Choroid plexus epithelial cell (primary cell): ENCODE measurements at regions not wholly inside any gene's neighbourhood (a gene's known extent, or its start where the extent isn't known, plus 50 kb on each side); places are given as distances from the start of the nearest gene placed in this dataset.
A peak's percentile ranks its signal among the peaks of the same experiment; 100 is the strongest.
"Not testable (repeated sequence)": the region's sequence is repeated elsewhere in the genome, so short reads cannot be mapped to it uniquely, and the experiment has no call there.

ENCODE experiments used
- DNase-seq: peaks from one replicate; pipeline ENCODE4 v3.0.0-alpha.2; 2010; ENCODE audit warnings: low read depth
- H3K4me3 ChIP-seq: 2 replicates; pipeline ENCODE4 v1.5.1; 2011; ENCODE audit warnings: low read depth, mild to moderate bottlenecking, control low read depth, low read length, moderate library complexity
- TF ChIP-seq, protein P1 (sequence below): conservative IDR thresholded peaks from 2 replicates; pipeline ENCODE4 v1.5.1; 2011; ENCODE audit warnings: low read depth, mild to moderate bottlenecking, control low read depth, inconsistent platforms, low read length, moderate library complexity

DNA sequence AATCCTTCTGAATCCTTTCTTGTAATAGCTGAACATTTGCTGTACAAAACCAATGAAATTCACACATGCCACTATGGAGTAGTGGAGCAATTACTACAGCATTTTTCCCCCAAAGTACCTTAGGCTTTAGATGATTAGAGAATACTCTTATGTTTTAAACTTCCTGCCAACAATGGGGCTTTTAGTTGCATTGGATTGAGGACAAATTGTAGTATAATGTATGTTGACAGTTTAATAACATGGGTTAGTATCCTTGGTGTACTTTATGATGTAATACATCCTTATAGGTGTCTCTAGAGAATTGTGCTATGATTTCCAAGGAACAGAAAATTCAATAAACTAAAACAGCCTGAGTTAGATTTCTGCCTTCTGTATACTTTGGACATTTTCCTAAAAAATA, 422.7 kb upstream of the GRAMD2B start:
- TF ChIP-seq, protein P1, sequence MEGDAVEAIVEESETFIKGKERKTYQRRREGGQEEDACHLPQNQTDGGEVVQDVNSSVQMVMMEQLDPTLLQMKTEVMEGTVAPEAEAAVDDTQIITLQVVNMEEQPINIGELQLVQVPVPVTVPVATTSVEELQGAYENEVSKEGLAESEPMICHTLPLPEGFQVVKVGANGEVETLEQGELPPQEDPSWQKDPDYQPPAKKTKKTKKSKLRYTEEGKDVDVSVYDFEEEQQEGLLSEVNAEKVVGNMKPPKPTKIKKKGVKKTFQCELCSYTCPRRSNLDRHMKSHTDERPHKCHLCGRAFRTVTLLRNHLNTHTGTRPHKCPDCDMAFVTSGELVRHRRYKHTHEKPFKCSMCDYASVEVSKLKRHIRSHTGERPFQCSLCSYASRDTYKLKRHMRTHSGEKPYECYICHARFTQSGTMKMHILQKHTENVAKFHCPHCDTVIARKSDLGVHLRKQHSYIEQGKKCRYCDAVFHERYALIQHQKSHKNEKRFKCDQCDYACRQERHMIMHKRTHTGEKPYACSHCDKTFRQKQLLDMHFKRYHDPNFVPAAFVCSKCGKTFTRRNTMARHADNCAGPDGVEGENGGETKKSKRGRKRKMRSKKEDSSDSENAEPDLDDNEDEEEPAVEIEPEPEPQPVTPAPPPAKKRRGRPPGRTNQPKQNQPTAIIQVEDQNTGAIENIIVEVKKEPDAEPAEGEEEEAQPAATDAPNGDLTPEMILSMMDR, result no peak
- no peak overlapping the region for H3K4me3 ChIP-seq
- DNase-seq, result no peak

DNA sequence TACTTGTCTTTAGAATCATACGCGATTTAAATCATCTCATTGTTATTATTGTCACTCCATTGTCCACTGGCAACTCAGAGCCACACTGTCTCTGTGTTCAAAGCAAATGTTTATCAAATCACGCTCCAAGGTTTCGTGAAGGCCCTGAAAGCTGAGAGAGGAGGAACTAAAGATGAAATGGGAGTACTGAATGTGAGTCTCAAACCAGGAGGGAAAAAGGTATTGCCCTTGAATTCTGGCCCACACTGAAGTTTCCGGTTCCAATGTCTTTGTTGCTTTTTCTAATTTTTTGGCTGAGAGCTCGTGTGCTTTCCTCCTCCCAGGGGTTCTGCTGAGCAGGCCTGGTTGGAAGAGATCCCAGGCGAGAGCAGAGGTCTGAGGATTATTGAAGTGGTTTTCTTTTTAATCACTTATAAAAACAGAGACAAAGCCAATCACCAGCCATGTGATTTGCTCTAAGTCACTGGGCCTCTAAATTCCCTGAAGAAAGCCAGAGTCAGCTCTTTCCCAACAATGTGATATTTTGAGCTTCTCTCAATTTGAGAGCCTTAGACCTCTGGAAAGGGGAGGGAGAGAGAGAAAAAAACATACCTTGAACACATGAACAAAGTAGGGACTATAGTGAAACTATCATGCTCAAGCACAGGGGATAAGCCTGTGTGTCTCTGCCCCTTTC, 420.8 kb upstream of the GRAMD2B start:
- no peak overlapping the region for H3K4me3 ChIP-seq
- peak; percentile 98 for DNase-seq
- TF ChIP-seq, protein P1, result no peak

DNA sequence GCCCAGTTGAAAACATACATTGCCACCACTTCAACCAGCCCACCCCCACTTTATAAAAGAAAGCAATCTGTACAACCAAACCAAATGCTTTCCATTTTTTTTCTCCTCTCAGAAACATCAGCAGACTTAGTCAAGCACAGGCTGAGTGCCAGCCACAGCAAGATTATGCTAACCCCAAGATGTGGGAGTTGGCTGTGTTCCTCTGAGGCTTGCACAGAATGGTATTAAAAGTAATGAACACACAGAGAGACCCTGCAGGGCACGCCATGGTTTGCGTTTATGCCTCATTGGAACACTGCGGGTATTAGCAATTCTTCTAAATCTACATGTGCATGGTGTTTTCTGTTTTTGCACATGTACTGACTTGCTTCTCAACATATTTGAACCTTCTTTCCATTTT, 419.9 kb upstream of the GRAMD2B start:
- no peak overlapping the region for H3K4me3 ChIP-seq
- DNase-seq, result peak; percentile 96
- TF ChIP-seq, protein P1, result no peak

DNA sequence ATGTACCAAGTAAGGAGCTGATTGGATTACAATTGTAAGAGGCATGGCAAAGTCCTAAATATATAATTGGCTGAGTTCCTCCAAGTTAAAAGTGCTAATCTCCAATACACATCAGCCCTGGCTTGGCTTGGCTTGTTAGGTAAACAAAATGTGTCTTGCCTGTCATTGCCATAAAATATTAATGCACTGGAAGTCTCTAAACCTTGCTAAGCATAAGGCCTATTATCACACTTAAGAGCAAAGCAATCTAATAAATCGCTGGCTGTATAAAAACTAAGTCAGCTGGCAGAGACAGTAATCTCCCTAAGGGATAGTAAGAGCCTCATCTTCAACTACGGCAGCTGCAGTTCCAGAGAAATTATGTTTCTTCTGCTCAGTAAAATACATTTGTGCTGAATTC, 418.6 kb upstream of the GRAMD2B start:
- TF ChIP-seq, protein P1, result no peak
- no peak overlapping the region for H3K4me3 ChIP-seq
- no peak for DNase-seq

DNA sequence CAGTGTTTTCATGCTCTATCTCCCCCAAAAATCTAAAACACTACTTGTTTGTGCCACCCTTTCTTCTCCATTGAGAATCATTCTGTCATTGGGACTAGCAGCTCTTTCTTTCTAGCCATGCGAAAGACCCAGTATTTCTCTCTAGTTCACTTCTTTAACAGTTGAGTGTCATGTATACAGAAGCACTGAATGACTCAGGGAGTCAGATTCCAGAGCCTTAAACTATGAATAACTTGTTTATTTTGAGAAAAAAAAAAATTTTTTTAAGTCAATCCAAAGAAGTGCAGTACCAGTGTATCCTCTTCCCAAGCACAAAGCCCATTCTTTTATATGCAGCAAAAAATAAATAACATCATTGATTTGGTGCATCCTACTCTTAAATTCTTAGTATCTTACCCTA, 415.4 kb upstream of the GRAMD2B start:
- TF ChIP-seq, protein P1, result no peak
- peak; percentile 81 for DNase-seq
- H3K4me3 ChIP-seq, result no peak overlapping the region

DNA sequence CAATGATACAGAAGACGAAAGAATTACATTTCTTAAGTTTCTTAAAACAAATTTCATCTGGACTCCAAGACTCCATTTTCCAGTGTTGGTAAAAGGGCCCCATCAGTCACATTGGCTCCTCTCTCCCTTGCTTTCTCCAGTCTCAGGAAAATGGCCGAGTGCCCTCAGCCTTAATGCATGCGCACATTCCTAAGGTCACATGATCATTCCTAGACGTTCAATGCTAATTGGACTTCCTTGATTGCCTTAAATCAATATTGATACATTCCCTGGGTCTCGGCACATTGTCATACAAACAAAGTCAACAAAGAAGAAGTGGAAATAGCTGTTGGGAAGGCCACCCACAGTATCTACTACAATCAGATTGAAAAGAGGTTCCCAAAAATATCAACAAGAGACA, 413.6 kb upstream of the GRAMD2B start:
- no peak overlapping the region for H3K4me3 ChIP-seq
- DNase-seq, result no peak
- TF ChIP-seq, protein P1, result no peak

DNA sequence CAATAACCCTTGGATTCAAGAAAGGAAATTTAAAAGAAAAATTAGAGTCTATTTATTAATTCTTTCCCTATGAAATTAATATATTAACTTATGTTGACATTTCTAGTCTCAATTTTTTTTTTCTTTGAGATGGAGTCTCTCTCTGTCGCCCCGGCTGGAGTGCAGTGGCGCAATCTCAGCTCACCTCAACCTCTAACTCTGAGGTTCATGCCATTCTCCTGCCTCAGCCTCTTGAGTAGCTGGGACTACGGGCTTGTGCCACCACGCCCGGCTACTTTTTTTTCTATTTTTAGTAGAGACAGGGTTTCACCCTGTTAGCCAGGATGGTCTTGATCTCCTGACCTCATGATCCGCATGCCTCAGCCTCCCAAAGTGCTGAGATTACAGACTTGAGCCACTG, 411.7 kb upstream of the GRAMD2B start:
- not testable (repeated sequence) for H3K4me3 ChIP-seq, DNase-seq
